ENCODE measurements at regions not wholly inside any gene's neighbourhood (a gene's known extent, or its start where the extent isn't known, plus 50 kb on each side); places are given as distances from the start of the nearest gene placed in this dataset.

DNA sequence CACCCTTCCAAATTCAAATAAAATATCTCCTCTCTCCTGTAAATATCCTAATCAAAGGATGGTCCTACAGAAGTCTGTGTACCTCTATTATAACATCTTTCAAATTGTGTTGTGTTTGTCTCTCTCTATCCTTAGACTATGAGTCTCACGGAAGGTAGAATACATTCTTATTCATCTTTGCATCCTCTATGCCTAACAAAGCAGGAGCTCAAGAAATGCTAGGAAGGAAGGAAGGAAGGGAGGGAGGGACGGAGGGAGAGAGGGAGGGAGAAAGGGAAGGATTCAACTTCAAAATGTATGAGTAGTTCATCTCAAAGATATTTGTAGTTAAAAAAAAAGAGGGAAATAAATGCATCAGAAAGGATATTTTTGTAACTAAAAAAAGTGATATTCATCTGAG lies 150.0 kb downstream of the RTP4 start:
- no peak for TF ChIP-seq CTCF (IDR thresholded peaks at IDR 0.05)
- no peak for TF ChIP-seq POLR2A (IDR thresholded peaks at IDR 0.05)

Data from prostate gland (tissue), 2 donors.